OCI-LY1 (cell line): ENCODE measurements at regions not wholly inside any gene's neighbourhood (a gene's known extent, or its start where the extent isn't known, plus 50 kb on each side); places are given as distances from the start of the nearest gene placed in this dataset.

Experiments used
- H2AFZ ChIP-seq: fragments of 200-600 bp; sonication (generic), shearing (Covaris generic); 2 replicates; pipeline ENCODE4 v1.6.0; 2014; ENCODE audit warnings: antibody characterized with exemption, mild to moderate bottlenecking, low read length
- H3F3A ChIP-seq: fragments of 200-600 bp; sonication (generic), shearing (Covaris generic); 2 replicates; pipeline ENCODE4 v1.6.0; 2014; ENCODE audit warnings: mild to moderate bottlenecking, antibody characterized with exemption, low read length, moderate library complexity; ENCODE audit not compliant: insufficient read depth
- H3K27ac ChIP-seq: fragments of 200-600 bp; sonication (generic); 2 replicates; pipeline ENCODE4 v1.5.1; 2014; ENCODE audit warnings: low read length, mixed run types, mild to moderate bottlenecking, low read depth; ENCODE audit not compliant: poor library complexity, severe bottlenecking
- H3K27me3 ChIP-seq: fragments of 200-600 bp; sonication (generic); 2 replicates; pipeline ENCODE4 v1.6.0; 2014; ENCODE audit warnings: antibody characterized with exemption, mild to moderate bottlenecking, low read length, moderate library complexity; ENCODE audit not compliant: insufficient read depth
- H3K36me3 ChIP-seq: fragments of 200-600 bp; sonication (generic); 2 replicates; pipeline ENCODE4 v1.6.1; 2014; ENCODE audit warnings: mild to moderate bottlenecking, antibody characterized with exemption, low read length, moderate library complexity, mixed read lengths; ENCODE audit not compliant: insufficient read depth
- H3K4me1 ChIP-seq: fragments of 200-600 bp; sonication (generic); 2 replicates; pipeline ENCODE4 v1.5.1; 2014; ENCODE audit warnings: mild to moderate bottlenecking, low read length, moderate library complexity; ENCODE audit not compliant: insufficient read depth, severe bottlenecking
- H3K4me2 ChIP-seq: fragments of 200-600 bp; sonication (generic), shearing (Covaris generic); 2 replicates; pipeline ENCODE4 v1.6.1; 2014; ENCODE audit warnings: low read length
- H3K4me3 ChIP-seq: fragments of 200-600 bp; sonication (generic); 2 replicates; pipeline ENCODE4 v1.5.1; 2014; ENCODE audit warnings: low read length, low read depth, mild to moderate bottlenecking, mixed read lengths; ENCODE audit not compliant: poor library complexity, severe bottlenecking
- H3K79me2 ChIP-seq: fragments of 200-600 bp; shearing (Covaris generic); 2 replicates; pipeline ENCODE4 v1.6.1; 2016; ENCODE audit warnings: mixed run types, low read length, mixed read lengths; ENCODE audit not compliant: insufficient read depth
- H3K9ac ChIP-seq: fragments of 200-600 bp; sonication (generic), shearing (Covaris generic); 2 replicates; pipeline ENCODE4 v1.6.1; 2014; ENCODE audit warnings: mild to moderate bottlenecking, low read length, mixed read lengths
- H3K9me2 ChIP-seq: fragments of 200-600 bp; sonication (generic), shearing (Covaris generic); 2 replicates; pipeline ENCODE4 v1.6.1; 2014; ENCODE audit warnings: low read depth, mild to moderate bottlenecking, low read length, mixed read lengths
- H3K9me3 ChIP-seq: fragments of 200-600 bp; shearing (Covaris generic); 2 replicates; pipeline ENCODE4 v1.6.1; 2014; ENCODE audit warnings: low read length, mixed read lengths
- H4K20me1 ChIP-seq: fragments of 200-600 bp; sonication (generic), shearing (Covaris generic); 2 replicates; pipeline ENCODE4 v1.6.0; 2016; ENCODE audit warnings: mild to moderate bottlenecking, low read length; ENCODE audit not compliant: insufficient read depth
- CTCF ChIP-seq: fragments of 200-600 bp; sonication (generic), shearing (Covaris generic); IDR thresholded peaks from 2 replicates; pipeline ENCODE4 v1.5.1; 2017; ENCODE audit warnings: mild to moderate bottlenecking, antibody characterized with exemption, low read length, moderate library complexity, mixed read lengths
- EZH2 ChIP-seq: fragments of 200-600 bp; sonication (generic), shearing (Covaris generic); IDR thresholded peaks from 2 replicates; pipeline ENCODE4 v1.8.0; 2017; ENCODE audit warnings: borderline replicate concordance, mixed run types, mild to moderate bottlenecking, antibody characterized with exemption, low read length, moderate library complexity, mixed read lengths

DNA sequence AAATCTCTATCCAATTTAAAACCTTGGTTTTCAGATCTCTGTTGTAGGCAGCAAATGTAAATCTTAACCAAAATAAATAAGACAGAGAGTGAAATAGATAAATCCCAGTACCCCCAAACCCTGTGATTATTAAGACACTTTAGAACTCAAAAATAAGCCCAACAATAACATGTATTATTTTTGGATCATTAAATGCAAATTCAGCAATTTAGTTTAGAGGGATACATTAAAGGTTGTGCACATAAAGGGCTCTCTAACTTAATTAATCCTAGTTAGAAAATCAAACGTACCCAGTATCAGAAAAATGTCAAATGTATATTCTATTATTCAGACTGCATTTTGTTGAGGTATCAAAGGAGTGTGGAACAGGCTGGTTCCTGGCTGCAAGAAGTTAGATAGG, 416.8 kb downstream of the SLC16A7 start:
- Histone ChIP-seq H3K9me3 (no peaks in the 10 kb centered on the region), H2AFZ (no peak overlapping the region), H3K27me3 (no peaks in the 10 kb centered on the region), H3K36me3 (no peaks in the 10 kb centered on the region), H3K27ac (no peak overlapping the region), H4K20me1 (no peaks in the 10 kb centered on the region), H3K4me3 (no peak overlapping the region), H3K9ac (no peak overlapping the region), H3K4me2 (no peak overlapping the region), H3K4me1 (no peaks in the 10 kb centered on the region), H3K9me2 (no peaks in the 10 kb centered on the region), H3K79me2 (no peaks in the 10 kb centered on the region), H3F3A (no peaks in the 10 kb centered on the region)
- TF ChIP-seq EZH2, result no peak
- TF ChIP-seq CTCF, result no peak

- H3K27ac ChIP-seq, result no peak overlapping the region
- no peak overlapping the region for H2AFZ ChIP-seq
- H3K79me2 ChIP-seq, result no peaks in the 10 kb centered on the region
- H3K9me2 ChIP-seq, result no peaks in the 10 kb centered on the region
- no peak overlapping the region for H3K4me3 ChIP-seq
- no peaks in the 10 kb centered on the region for H3F3A ChIP-seq
- no peak overlapping the region for H3K9ac ChIP-seq
- no peaks in the 10 kb centered on the region for H3K9me3 ChIP-seq
- no peaks in the 10 kb centered on the region for H4K20me1 ChIP-seq
- H3K4me1 ChIP-seq, result no peaks in the 10 kb centered on the region
- no peaks in the 10 kb centered on the region for H3K36me3 ChIP-seq
- no peaks in the 10 kb centered on the region for H3K27me3 ChIP-seq
- H3K4me2 ChIP-seq, result no peak overlapping the region
- TF ChIP-seq EZH2, result no peak
- TF ChIP-seq CTCF, result no peak
Measured at GRCh38 chr12:60014436-60014835, 418.6 kb downstream of the SLC16A7 start.

DNA sequence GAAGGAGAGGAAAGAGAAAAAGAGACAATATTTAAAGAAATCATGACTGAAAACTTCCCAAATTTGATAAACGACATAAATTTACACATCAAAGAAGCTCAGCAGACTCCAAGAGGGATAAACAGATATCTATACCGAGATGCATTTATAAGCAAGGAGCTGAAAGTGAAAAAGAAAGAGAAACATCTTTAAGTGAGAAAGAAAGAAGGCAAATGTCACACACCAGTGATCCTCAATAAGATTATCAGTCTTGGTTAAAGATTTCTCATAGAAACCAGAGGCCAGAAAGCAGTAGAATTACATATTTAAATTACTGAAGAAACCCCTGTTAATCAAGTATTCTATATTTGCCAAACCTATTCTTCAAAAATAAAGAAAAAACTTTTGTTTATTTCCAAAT, 424.2 kb downstream of the SLC16A7 start:
- Histone ChIP-seq H3K27me3 (no peaks in the 10 kb centered on the region), H3K4me2 (no peak overlapping the region), H3K27ac (no peak overlapping the region), H3K9me3 (no peaks in the 10 kb centered on the region), H3K36me3 (no peaks in the 10 kb centered on the region), H2AFZ (no peak overlapping the region), H4K20me1 (no peaks in the 10 kb centered on the region), H3K4me1 (no peaks in the 10 kb centered on the region), H3K9me2 (no peaks in the 10 kb centered on the region), H3K79me2 (no peaks in the 10 kb centered on the region), H3K4me3 (no peak overlapping the region), H3F3A (no peaks in the 10 kb centered on the region), H3K9ac (no peak overlapping the region)
- TF ChIP-seq CTCF, result no peak
- no peak for TF ChIP-seq EZH2
